GM12878 (cell line): ENCODE measurements at regions not wholly inside any gene's neighbourhood (a gene's known extent, or its start where the extent isn't known, plus 50 kb on each side); places are given as distances from the start of the nearest gene placed in this dataset.
A peak's percentile ranks its signal among the peaks of the same experiment; 100 is the strongest.

Experiments
- DPF2 ChIP-seq: fragments of 450-650 bp; IDR thresholded peaks from 2 replicates; pipeline ENCODE4 v1.6.1; 2017; ENCODE audit warnings: mild to moderate bottlenecking
- HCFC1 ChIP-seq: fragments of 150-350 bp; IDR thresholded peaks from 2 replicates; pipeline ENCODE4 v1.6.1; 2014; ENCODE audit warnings: low read length
- MTA2 ChIP-seq: fragments of 450-650 bp; IDR thresholded peaks from 2 replicates; pipeline ENCODE4 v1.6.1; 2016; ENCODE audit warnings: low read depth, mild to moderate bottlenecking, moderate library complexity
- MXI1 ChIP-seq: fragments of 150-350 bp; IDR thresholded peaks from 2 replicates; pipeline ENCODE4 v1.6.1; 2011; ENCODE audit warnings: low read depth, mild to moderate bottlenecking, inconsistent platforms, low read length, improper control_type of control experiment
- NBN ChIP-seq: fragments of 450-650 bp; IDR thresholded peaks from 2 replicates; pipeline ENCODE4 v1.6.1; 2016
- NR2F1 ChIP-seq: fragments of 450-650 bp; conservative IDR thresholded peaks from 2 replicates; pipeline ENCODE4 v1.6.1; 2017; ENCODE audit warnings: mild to moderate bottlenecking
- RUNX3 ChIP-seq: IDR thresholded peaks from 2 replicates; pipeline ENCODE4 v1.6.1; 2012; ENCODE audit warnings: low read length, inconsistent platforms
- SREBF2 ChIP-seq: IDR thresholded peaks from 2 replicates; pipeline ENCODE4 v1.6.1; 2012; ENCODE audit warnings: mild to moderate bottlenecking, low read length
- ZNF622 ChIP-seq: fragments of 450-650 bp; IDR thresholded peaks from 2 replicates; pipeline ENCODE4 v1.6.1; 2017; ENCODE audit warnings: mild to moderate bottlenecking, inconsistent platforms
- TF ChIP-seq, protein P1 (sequence below): IDR thresholded peaks from 2 replicates; pipeline ENCODE4 v1.6.1; 2012; ENCODE audit warnings: improper control_type of control experiment, low read depth, low read length; ENCODE audit not compliant: insufficient replicate concordance
- TF ChIP-seq, protein P2 (sequence below): fragments of 450-650 bp; IDR thresholded peaks from 2 replicates; pipeline ENCODE4 v1.6.1; 2017; ENCODE audit warnings: mild to moderate bottlenecking, low read depth, inconsistent platforms; ENCODE audit not compliant: poor library complexity, severe bottlenecking
- TF ChIP-seq, protein P3 (sequence below): fragments of 450-650 bp; formaldehyde crosslinking; IDR thresholded peaks from 2 replicates; pipeline ENCODE4 v1.4.0; 2020; ENCODE audit warnings: mild to moderate bottlenecking, moderate library complexity
- TF ChIP-seq, protein P4 (sequence below): fragments of 450-650 bp; IDR thresholded peaks from 2 replicates; pipeline ENCODE4 v1.6.1; 2018; ENCODE audit warnings: mild to moderate bottlenecking, low read depth, moderate library complexity; ENCODE audit not compliant: partially characterized antibody
- TF ChIP-seq, protein P5 (sequence below): fragments of 450-650 bp; formaldehyde crosslinking; IDR thresholded peaks from 2 replicates; pipeline ENCODE4 v1.4.0; 2022; ENCODE audit warnings: mild to moderate bottlenecking, moderate library complexity

DNA sequence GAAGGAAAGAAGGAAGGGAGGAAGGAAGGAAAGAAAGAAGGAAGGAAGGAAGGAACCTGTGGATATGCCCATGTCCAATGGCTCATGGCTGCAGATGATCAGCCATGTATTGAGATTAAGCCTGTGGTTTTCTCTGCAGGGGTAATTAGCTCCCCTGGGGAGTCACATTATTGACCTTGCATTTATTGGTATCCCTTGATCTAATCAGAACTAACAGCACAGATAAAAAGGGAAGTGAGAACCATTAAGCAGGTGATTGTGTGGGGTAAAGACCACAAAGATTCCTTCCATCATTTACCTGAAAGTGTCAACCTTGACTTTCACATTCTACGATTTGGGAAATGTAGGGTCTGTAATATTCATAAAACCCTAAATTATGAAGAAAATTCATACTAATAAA, 390.7 kb downstream of the BRINP2 start (continued):
- TF ChIP-seq, protein P1, sequence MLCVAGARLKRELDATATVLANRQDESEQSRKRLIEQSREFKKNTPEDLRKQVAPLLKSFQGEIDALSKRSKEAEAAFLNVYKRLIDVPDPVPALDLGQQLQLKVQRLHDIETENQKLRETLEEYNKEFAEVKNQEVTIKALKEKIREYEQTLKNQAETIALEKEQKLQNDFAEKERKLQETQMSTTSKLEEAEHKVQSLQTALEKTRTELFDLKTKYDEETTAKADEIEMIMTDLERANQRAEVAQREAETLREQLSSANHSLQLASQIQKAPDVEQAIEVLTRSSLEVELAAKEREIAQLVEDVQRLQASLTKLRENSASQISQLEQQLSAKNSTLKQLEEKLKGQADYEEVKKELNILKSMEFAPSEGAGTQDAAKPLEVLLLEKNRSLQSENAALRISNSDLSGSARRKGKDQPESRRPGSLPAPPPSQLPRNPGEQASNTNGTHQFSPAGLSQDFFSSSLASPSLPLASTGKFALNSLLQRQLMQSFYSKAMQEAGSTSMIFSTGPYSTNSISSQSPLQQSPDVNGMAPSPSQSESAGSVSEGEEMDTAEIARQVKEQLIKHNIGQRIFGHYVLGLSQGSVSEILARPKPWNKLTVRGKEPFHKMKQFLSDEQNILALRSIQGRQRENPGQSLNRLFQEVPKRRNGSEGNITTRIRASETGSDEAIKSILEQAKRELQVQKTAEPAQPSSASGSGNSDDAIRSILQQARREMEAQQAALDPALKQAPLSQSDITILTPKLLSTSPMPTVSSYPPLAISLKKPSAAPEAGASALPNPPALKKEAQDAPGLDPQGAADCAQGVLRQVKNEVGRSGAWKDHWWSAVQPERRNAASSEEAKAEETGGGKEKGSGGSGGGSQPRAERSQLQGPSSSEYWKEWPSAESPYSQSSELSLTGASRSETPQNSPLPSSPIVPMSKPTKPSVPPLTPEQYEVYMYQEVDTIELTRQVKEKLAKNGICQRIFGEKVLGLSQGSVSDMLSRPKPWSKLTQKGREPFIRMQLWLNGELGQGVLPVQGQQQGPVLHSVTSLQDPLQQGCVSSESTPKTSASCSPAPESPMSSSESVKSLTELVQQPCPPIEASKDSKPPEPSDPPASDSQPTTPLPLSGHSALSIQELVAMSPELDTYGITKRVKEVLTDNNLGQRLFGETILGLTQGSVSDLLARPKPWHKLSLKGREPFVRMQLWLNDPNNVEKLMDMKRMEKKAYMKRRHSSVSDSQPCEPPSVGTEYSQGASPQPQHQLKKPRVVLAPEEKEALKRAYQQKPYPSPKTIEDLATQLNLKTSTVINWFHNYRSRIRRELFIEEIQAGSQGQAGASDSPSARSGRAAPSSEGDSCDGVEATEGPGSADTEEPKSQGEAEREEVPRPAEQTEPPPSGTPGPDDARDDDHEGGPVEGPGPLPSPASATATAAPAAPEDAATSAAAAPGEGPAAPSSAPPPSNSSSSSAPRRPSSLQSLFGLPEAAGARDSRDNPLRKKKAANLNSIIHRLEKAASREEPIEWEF = peak; percentile 93
- TF ChIP-seq MTA2 (peak; percentile 100), MXI1 (no peak; the same call in 1 of the 2 replicates), RUNX3 (peak; percentile 58), DPF2 (peak; percentile 99), SREBF2 (no peak), NBN (peak; percentile 82), HCFC1 (no peak), NR2F1 (peak; percentile 100), ZNF622 (no peak)
- TF ChIP-seq, protein P2, sequence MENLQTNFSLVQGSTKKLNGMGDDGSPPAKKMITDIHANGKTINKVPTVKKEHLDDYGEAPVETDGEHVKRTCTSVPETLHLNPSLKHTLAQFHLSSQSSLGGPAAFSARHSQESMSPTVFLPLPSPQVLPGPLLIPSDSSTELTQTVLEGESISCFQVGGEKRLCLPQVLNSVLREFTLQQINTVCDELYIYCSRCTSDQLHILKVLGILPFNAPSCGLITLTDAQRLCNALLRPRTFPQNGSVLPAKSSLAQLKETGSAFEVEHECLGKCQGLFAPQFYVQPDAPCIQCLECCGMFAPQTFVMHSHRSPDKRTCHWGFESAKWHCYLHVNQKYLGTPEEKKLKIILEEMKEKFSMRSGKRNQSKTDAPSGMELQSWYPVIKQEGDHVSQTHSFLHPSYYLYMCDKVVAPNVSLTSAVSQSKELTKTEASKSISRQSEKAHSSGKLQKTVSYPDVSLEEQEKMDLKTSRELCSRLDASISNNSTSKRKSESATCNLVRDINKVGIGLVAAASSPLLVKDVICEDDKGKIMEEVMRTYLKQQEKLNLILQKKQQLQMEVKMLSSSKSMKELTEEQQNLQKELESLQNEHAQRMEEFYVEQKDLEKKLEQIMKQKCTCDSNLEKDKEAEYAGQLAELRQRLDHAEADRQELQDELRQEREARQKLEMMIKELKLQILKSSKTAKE = no peak
- TF ChIP-seq, protein P3, sequence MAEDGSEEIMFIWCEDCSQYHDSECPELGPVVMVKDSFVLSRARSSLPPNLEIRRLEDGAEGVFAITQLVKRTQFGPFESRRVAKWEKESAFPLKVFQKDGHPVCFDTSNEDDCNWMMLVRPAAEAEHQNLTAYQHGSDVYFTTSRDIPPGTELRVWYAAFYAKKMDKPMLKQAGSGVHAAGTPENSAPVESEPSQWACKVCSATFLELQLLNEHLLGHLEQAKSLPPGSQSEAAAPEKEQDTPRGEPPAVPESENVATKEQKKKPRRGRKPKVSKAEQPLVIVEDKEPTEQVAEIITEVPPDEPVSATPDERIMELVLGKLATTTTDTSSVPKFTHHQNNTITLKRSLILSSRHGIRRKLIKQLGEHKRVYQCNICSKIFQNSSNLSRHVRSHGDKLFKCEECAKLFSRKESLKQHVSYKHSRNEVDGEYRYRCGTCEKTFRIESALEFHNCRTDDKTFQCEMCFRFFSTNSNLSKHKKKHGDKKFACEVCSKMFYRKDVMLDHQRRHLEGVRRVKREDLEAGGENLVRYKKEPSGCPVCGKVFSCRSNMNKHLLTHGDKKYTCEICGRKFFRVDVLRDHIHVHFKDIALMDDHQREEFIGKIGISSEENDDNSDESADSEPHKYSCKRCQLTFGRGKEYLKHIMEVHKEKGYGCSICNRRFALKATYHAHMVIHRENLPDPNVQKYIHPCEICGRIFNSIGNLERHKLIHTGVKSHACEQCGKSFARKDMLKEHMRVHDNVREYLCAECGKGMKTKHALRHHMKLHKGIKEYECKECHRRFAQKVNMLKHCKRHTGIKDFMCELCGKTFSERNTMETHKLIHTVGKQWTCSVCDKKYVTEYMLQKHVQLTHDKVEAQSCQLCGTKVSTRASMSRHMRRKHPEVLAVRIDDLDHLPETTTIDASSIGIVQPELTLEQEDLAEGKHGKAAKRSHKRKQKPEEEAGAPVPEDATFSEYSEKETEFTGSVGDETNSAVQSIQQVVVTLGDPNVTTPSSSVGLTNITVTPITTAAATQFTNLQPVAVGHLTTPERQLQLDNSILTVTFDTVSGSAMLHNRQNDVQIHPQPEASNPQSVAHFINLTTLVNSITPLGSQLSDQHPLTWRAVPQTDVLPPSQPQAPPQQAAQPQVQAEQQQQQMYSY (CRISPR knock-in tag) = no peak
- TF ChIP-seq, protein P4, sequence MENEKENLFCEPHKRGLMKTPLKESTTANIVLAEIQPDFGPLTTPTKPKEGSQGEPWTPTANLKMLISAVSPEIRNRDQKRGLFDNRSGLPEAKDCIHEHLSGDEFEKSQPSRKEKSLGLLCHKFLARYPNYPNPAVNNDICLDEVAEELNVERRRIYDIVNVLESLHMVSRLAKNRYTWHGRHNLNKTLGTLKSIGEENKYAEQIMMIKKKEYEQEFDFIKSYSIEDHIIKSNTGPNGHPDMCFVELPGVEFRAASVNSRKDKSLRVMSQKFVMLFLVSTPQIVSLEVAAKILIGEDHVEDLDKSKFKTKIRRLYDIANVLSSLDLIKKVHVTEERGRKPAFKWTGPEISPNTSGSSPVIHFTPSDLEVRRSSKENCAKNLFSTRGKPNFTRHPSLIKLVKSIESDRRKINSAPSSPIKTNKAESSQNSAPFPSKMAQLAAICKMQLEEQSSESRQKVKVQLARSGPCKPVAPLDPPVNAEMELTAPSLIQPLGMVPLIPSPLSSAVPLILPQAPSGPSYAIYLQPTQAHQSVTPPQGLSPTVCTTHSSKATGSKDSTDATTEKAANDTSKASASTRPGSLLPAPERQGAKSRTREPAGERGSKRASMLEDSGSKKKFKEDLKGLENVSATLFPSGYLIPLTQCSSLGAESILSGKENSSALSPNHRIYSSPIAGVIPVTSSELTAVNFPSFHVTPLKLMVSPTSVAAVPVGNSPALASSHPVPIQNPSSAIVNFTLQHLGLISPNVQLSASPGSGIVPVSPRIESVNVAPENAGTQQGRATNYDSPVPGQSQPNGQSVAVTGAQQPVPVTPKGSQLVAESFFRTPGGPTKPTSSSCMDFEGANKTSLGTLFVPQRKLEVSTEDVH = no peak
- TF ChIP-seq, protein P5, sequence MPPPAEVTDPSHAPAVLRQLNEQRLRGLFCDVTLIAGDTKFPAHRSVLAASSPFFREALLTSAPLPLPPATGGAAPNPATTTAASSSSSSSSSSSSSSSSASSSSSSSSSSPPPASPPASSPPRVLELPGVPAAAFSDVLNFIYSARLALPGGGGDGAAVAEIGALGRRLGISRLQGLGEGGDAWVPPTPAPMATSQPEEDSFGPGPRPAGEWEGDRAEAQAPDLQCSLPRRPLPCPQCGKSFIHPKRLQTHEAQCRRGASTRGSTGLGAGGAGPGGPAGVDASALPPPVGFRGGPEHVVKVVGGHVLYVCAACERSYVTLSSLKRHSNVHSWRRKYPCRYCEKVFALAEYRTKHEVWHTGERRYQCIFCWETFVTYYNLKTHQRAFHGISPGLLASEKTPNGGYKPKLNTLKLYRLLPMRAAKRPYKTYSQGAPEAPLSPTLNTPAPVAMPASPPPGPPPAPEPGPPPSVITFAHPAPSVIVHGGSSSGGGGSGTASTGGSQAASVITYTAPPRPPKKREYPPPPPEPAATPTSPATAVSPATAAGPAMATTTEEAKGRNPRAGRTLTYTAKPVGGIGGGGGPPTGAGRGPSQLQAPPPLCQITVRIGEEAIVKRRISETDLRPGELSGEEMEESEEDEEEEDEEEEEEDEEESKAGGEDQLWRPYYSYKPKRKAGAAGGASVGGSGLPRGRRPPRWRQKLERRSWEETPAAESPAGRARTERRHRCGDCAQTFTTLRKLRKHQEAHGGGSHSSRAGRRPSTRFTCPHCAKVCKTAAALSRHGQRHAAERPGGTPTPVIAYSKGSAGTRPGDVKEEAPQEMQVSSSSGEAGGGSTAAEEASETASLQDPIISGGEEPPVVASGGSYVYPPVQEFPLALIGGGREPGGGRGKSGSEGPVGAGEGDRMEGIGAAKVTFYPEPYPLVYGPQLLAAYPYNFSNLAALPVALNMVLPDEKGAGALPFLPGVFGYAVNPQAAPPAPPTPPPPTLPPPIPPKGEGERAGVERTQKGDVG = no peak
